GM12891 (cell line): ENCODE measurements at regions not wholly inside any gene's neighbourhood (a gene's known extent, or its start where the extent isn't known, plus 50 kb on each side); places are given as distances from the start of the nearest gene placed in this dataset.

Experiments used
- POLR2A ChIP-seq: IDR thresholded peaks from 2 replicates; pipeline ENCODE4 v1.6.1; 2011; ENCODE audit warnings: low read depth, low read length, control low read depth
- POU2F2 ChIP-seq: IDR thresholded peaks from 2 replicates; pipeline ENCODE4 v1.6.1; 2011; ENCODE audit warnings: low read depth, mild to moderate bottlenecking, control low read depth, low read length, moderate library complexity

- TF ChIP-seq POLR2A (no peak), POU2F2 (no peak)
Measured at GRCh38 chr2:65921116-65921515, 488.7 kb upstream of the SPRED2 start.
